Pancreas (tissue), 10 donors: ENCODE measurements at regions not wholly inside any gene's neighbourhood (a gene's known extent, or its start where the extent isn't known, plus 50 kb on each side); places are given as distances from the start of the nearest gene placed in this dataset.

ENCODE experiments used
- ATAC-seq, 4 donors: fragments of 200-7000 bp; cut with Tn5 transposase; one replicate each; pipeline versions ENCODE4 v1.8.0 to v1.9.1; 2020; ENCODE audit warnings: mild to moderate bottlenecking in 4 of 4, moderate library complexity in 4 of 4
- DNase-seq, 6 donors: peaks; one replicate each; pipeline ENCODE4 v3.0.0-alpha.2; 2020
- FAIRE-seq: peaks from 2 replicates; lab custom pipeline; 2012; peaks lifted over from hg19 to GRCh38; lab: Jason Lieb, UNC
- H3K27ac ChIP-seq, 4 donors: fragments of 200-600 bp; sonication (generic); 1 replicate in 3 of 4; 2 replicates in 1 of 4; pipeline versions ENCODE4 v1.5.0 to v1.8.0; 2020
- H3K27me3 ChIP-seq, 4 donors: fragments of 200-600 bp; one replicate each; pipeline ENCODE4 v1.8.0; 2021
- H3K36me3 ChIP-seq, 3 donors: fragments of 200-600 bp; sonication (generic) in 1 of 3; one replicate each; pipeline versions ENCODE4 v1.5.0 to v1.8.0; 2020 to 2021
- H3K4me1 ChIP-seq, 3 donors: fragments of 200-600 bp; one replicate each; pipeline ENCODE4 v1.8.0; 2021
- H3K4me3 ChIP-seq, 4 donors: fragments of 200-600 bp; sonication (generic) in 2 of 4; one replicate each; pipeline versions ENCODE4 v1.5.0 to v1.8.0; 2020 to 2021
- H3K9me3 ChIP-seq, 4 donors: fragments of 200-600 bp; one replicate each; pipeline ENCODE4 v1.8.0; 2021
- WGBS, 2 donors: extraction: QIAGEN DNeasy Blood & Tissue Kit; methylation state at CpG; one replicate each; pipeline ENCODE4 v1.1.7; 2013; 5-methylcytosine and 5-hydroxymethylcytosine counted together
- intact Hi-C, 3 donors: fragments of 100-400 bp; cut with DNase I; formaldehyde crosslinking; loops; one replicate each; pipeline versions ENCODE4 v1.11.1 to v1.14.2; 2022
- TF ChIP-seq, protein P1 (sequence below), 4 donors: fragments of 200-600 bp; sonication (generic) in 3 of 4; IDR thresholded peaks; one replicate each; pipeline versions ENCODE4 v1.5.0 to v1.8.0; 2021; ENCODE audit warnings: antibody characterized with exemption in 4 of 4
- donor health status: healthy with polysubstance abuse.
- donor health status: DM: no; HTN: no; CAD: no; lungs with moderate emphysema.
- donor health status: DM: no; HTN: no; CAD: no.
- donor health status: control.
- donor health status: control.
- donor health status: Bipolar disorder and iron deficiency.
- donor health status: DM: yes; HTN: yes; CAD: no.
- donor health status: DM: no; HTN: no; CAD: no.
- donor health status: DM: no; HTN: no; CAD: no.
- donor health status: DM: yes; HTN: yes; CAD: no.

- TF ChIP-seq, protein P1, sequence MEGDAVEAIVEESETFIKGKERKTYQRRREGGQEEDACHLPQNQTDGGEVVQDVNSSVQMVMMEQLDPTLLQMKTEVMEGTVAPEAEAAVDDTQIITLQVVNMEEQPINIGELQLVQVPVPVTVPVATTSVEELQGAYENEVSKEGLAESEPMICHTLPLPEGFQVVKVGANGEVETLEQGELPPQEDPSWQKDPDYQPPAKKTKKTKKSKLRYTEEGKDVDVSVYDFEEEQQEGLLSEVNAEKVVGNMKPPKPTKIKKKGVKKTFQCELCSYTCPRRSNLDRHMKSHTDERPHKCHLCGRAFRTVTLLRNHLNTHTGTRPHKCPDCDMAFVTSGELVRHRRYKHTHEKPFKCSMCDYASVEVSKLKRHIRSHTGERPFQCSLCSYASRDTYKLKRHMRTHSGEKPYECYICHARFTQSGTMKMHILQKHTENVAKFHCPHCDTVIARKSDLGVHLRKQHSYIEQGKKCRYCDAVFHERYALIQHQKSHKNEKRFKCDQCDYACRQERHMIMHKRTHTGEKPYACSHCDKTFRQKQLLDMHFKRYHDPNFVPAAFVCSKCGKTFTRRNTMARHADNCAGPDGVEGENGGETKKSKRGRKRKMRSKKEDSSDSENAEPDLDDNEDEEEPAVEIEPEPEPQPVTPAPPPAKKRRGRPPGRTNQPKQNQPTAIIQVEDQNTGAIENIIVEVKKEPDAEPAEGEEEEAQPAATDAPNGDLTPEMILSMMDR (IDR thresholded peaks at IDR 0.05): no peak
- no peak for FAIRE-seq
- Histone ChIP-seq H3K9me3 (no peaks in the 10 kb centered on the region), H3K27ac (no peak overlapping the region), H3K27me3 (no peaks in the 10 kb centered on the region), H3K36me3 (no peaks in the 10 kb centered on the region), H3K4me3 (no peak overlapping the region), H3K4me1 (no peaks in the 10 kb centered on the region)
- WGBS, 2 donors: 67 to 73% methylated on average over 3 of the region's 3 CpGs
- ATAC-seq: no peak
- intact Hi-C loops: no loop called here
- DNase-seq: peak in 1 of 6 donors; percentile 35
Observed at GRCh38 chr1:5659606-5660005, 332.6 kb downstream of the NPHP4 start.

DNA sequence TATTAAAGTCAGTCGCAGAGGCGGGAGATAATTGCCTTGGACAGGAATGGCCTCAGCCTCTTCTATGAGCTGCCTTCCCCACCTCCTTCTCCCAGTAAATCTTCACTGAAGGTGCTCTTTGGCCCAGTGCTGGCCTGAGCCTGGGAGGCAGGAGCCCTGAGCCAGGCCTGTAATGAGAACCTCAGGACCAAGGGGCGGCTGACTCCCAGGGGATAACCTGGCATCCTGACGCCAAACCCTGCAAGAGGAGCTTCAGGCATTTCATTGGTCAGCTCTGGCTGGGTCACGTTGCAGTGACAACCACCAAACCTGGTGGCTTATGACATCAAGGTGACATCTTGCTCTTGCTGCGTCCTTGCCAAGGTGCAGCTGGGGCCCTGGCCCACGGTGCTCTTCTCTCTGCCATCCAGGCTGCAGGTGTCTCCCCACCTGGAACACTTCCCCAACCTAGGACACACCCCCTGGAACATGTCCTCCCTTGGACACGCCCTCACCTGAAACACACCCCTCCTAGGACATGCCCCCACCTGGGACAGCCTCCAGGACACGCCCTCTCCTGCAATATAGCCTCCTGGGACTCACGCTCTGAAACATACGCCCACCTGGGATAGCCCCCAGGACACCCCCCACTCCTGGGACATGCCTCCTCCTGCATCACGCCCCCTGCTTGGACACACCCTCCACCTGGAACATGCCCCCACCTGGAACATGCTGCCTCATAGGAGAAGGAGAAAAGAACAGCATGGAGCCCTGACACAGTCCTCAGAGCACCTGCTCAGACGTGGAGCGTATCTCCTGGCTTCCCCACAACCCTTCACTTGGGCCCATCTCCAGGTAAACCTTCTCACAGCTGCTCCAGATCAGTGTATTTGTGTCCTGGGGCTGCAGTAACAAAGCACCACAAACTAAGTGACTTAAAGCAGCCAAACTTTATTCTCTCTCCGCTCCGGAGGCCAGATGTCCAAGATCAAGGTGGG, 333.6 kb downstream of the NPHP4 start:
- no peak overlapping the region for H3K4me3 ChIP-seq
- FAIRE-seq (no peak), DNase-seq (peak in 1 of 6 donors; percentile 24), ATAC-seq (no peak)
- TF ChIP-seq, protein P1 (IDR thresholded peaks at IDR 0.05): no peak
- no peaks in the 10 kb centered on the region for H3K4me1 ChIP-seq
- no peaks in the 10 kb centered on the region for H3K9me3 ChIP-seq
- intact Hi-C loops: no loop called here
- H3K27ac ChIP-seq: no peak overlapping the region
- no peaks in the 10 kb centered on the region for H3K36me3 ChIP-seq
- H3K27me3 ChIP-seq: no peaks in the 10 kb centered on the region
- WGBS, 2 donors: 59 to 67% methylated on average over 16 of the region's 16 CpGs

DNA sequence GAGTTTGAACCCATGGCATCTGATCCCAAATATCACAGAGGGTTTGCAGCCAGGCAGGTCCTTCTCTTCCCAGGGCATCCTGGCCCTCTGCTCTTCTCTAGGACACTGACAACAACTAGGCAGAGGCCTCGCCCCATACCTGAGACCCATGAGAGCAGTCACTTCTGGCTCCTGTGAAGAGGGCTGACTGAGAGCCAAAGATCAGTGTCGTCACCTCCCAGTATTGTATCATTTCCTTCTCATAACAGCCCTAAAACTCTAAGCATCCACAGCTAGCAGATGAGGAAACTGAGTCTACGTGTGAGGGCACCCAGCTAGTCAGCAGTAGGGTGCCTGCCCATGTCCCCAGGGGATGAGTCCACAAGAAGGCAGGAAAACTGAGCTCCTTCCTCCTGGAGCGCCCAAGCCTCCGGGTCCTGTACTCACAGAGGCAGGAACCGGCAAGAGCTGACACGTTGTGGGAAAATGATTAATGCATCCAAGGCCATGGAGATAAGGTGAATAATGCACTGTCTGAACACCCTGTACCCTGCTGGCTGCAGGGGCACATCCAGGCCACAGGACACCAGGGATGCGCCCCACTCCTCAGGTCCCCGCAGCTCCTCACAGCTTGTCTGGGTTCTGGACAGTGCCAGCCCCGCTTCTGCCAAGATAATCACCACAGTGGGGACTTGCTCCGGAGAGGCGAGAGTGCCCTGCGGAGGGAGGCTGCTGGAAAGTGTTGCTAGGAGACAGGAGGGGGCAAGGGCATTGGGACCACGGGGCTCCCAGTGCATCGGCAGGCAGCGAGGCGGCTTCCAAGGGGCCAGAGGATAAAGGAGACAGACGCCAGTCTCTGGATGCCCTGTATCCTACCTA, 340.0 kb downstream of the NPHP4 start:
- DNase-seq (peak in 1 of 6 donors; percentile 45), FAIRE-seq (no peak), ATAC-seq (peak in 2 of 4 donors; percentile 25 to 62)
- TF ChIP-seq, protein P1 (IDR thresholded peaks at IDR 0.05): no peak
- Histone ChIP-seq H3K9me3 (no peaks in the 10 kb centered on the region), H3K27ac (no peak overlapping the region), H3K36me3 (no peaks in the 10 kb centered on the region), H3K4me3 (no peak overlapping the region), H3K4me1 (no peaks in the 10 kb centered on the region), H3K27me3 (peaks cover 0 to 7% (median 0%) of the 10 kb centered on the region in 4 donors)
- intact Hi-C loops: no loop called here
- WGBS, 2 donors: 10 to 12% methylated on average over 18 of the region's 18 CpGs

DNA sequence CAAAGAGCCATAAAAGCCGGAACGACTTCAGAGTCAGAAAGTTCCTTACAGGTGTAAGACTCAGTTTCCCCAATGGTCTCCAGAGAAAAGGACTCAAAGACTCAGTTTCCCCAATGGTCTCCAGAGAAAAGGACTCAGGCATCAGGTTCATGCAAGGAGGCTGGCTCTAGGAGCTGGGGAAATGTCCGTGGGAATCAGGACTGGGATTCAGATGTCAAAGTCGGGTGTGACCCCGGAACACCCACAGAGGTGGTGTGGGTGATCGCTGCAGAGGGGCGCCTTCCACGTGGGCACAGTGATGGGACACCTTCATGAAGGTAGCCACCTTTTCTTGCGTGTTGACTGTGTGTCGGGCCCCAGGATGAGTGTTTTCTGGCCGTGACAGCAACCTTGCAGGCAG, 340.8 kb downstream of the NPHP4 start:
- no peak overlapping the region for H3K4me3 ChIP-seq
- ATAC-seq (no peak), FAIRE-seq (no peak), DNase-seq (peak in 1 of 6 donors; percentile 12)
- no peaks in the 10 kb centered on the region for H3K36me3 ChIP-seq
- peaks cover 0 to 7% (median 0%) of the 10 kb centered on the region in 4 donors for H3K27me3 ChIP-seq
- H3K27ac ChIP-seq: no peak overlapping the region
- H3K4me1 ChIP-seq: no peaks in the 10 kb centered on the region
- no peaks in the 10 kb centered on the region for H3K9me3 ChIP-seq
- intact Hi-C loops: no loop called here
- WGBS, 2 donors: 61 to 82% methylated on average over 11 of the region's 11 CpGs
- TF ChIP-seq, protein P1 (IDR thresholded peaks at IDR 0.05): no peak
